DND-41 (cell line): ENCODE measurements at regions not wholly inside any gene's neighbourhood (a gene's known extent, or its start where the extent isn't known, plus 50 kb on each side); places are given as distances from the start of the nearest gene placed in this dataset.

Source experiments
- EZH2 ChIP-seq: IDR thresholded peaks from 3 replicates; pipeline ENCODE4 v1.6.1; 2012; ENCODE audit warnings: borderline replicate concordance, low read depth, mild to moderate bottlenecking, moderate library complexity, low read length, inconsistent platforms; ENCODE audit not compliant: severe bottlenecking
- TF ChIP-seq, protein P1 (sequence below): IDR thresholded peaks from 2 replicates; pipeline ENCODE4 v1.5.1; 2012; ENCODE audit warnings: borderline replicate concordance, low read length, moderate library complexity, mild to moderate bottlenecking; ENCODE audit not compliant: poor library complexity, severe bottlenecking; ENCODE audit errors: extremely low read depth

DNA sequence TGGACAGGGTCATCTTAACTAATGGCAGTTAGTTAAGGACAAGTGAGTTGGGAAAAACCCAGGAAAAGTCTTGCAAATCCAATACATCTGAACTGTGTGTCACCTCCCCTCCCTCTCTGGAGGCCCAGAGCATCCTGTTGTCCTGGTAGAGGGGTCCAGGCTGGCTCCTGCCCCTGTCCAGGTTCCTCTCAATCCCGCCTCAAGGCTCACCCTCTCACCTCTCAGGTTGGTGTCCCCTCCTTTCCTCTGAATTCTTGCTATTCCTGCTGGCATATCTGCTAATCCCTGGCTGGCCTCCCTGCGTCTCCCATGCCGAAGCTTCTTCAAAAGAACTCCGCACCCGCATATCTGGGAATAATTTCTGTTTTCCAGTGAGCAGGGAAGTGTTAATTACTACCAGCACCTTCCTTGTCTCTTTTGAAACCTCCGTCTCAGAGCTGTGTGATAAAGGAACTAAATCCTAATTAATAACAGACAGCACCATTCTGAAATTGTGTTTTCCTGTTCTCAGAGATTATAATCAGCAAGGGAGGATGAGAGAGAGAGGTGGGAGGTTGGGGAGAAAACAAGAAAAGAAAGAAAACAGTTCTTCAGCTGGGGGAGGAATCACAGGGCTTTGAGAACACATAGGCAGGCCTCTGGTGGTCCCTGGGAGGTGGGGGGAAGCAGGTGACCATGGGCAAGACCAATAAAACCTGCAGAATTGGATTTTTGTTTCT, 568.0 kb downstream of the PTPRU start:
- TF ChIP-seq, protein P1, sequence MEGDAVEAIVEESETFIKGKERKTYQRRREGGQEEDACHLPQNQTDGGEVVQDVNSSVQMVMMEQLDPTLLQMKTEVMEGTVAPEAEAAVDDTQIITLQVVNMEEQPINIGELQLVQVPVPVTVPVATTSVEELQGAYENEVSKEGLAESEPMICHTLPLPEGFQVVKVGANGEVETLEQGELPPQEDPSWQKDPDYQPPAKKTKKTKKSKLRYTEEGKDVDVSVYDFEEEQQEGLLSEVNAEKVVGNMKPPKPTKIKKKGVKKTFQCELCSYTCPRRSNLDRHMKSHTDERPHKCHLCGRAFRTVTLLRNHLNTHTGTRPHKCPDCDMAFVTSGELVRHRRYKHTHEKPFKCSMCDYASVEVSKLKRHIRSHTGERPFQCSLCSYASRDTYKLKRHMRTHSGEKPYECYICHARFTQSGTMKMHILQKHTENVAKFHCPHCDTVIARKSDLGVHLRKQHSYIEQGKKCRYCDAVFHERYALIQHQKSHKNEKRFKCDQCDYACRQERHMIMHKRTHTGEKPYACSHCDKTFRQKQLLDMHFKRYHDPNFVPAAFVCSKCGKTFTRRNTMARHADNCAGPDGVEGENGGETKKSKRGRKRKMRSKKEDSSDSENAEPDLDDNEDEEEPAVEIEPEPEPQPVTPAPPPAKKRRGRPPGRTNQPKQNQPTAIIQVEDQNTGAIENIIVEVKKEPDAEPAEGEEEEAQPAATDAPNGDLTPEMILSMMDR: no peak
- TF ChIP-seq EZH2: no peak
